ENCODE measurements at regions not wholly inside any gene's neighbourhood (a gene's known extent, or its start where the extent isn't known, plus 50 kb on each side); places are given as distances from the start of the nearest gene placed in this dataset.

DNA sequence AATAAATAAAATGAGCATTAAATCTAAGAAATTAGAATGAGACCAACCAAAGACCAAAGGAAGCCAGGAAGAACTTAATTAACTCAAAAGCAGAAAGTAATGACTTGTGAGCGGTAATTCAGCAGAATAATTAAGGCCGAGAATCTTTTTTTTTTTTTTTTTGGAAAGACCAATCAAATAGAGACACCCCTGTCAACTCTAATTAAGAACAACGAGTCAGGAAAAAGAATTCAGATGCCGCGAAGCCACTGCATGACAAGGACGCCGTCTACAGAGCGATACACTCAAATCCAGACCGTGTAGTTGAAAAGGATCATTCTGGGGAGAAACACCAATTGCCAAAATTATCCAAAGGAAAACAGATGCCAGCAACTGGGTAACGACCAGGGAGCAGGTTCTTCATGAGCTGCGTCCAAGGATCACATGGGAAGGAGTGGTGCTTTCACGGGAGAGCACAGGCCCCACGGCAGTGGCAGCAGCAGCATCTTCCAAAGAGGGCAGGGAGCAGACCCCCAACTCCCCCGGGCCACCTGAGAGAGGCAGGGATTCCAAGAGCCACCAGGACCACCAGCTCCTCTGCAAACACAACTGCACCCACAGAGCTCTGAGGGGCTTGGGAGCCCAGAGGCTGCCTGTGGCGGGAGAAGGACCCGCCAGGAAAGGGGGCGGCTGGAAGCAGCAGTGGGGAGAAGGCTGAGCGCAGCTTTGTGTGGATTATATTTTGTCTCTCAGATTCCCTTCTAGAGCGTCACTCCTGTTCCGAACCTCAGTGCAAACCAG lies 469.8 kb downstream of the BRD1 start:
- Histone ChIP-seq H3K4me3 (ENCODE audit: low read depth in 2 of 2, low read length in 2 of 2) (no peak overlapping the region), H3K27me3 (ENCODE audit: control insufficient read depth, insufficient read depth, low read length) (no peaks in the 10 kb centered on the region; the same call in 1 of the 2 replicates), H3K4me1 (ENCODE audit: control insufficient read depth, insufficient read depth, low read length) (no peaks in the 10 kb centered on the region), H3K36me3 (ENCODE audit: control insufficient read depth, insufficient read depth, low read length) (no peaks in the 10 kb centered on the region; the same call in 1 of the 2 replicates), H3K9me3 (ENCODE audit: control insufficient read depth, insufficient read depth, low read depth, low read length) (no peaks in the 10 kb centered on the region), H3K27ac (ENCODE audit: low read length) (no peak overlapping the region)
- BruUV-seq (replicated peaks), result no TSS peak
- CTCF ChIA-PET, result no interaction called here
- DNase-seq (ENCODE audit: low read depth, low spot score) (no peak), ATAC-seq (no peak)
- intact Hi-C loops (cut with micrococcal nuclease; ENCODE audit: unreplicated experiment) (no loop called here), in situ Hi-C loops (cut with HindIII; ENCODE audit: low pct_unique_long_range_greater_than_20kb, low sequenced_read_pairs) (no loop called here)
- TF ChIP-seq POLR2AphosphoS5 (IDR thresholded peaks at IDR 0.05; ENCODE audit: low read depth, low read length) (no peak), SIN3A (IDR thresholded peaks at IDR 0.05; ENCODE audit: borderline replicate concordance, insufficient read depth, low read depth, low read length) (no peak), CTCF (IDR thresholded peaks at IDR 0.05) (no peak), REST (IDR thresholded peaks at IDR 0.05; ENCODE audit: insufficient read depth in 1 of 2, low read depth in 2 of 2, low read length in 1 of 2) (no peak), TCF7L2 (IDR thresholded peaks at IDR 0.05; ENCODE audit: low read depth, low read length) (no peak)
- POLR2A ChIA-PET, result no interaction called here

DNA sequence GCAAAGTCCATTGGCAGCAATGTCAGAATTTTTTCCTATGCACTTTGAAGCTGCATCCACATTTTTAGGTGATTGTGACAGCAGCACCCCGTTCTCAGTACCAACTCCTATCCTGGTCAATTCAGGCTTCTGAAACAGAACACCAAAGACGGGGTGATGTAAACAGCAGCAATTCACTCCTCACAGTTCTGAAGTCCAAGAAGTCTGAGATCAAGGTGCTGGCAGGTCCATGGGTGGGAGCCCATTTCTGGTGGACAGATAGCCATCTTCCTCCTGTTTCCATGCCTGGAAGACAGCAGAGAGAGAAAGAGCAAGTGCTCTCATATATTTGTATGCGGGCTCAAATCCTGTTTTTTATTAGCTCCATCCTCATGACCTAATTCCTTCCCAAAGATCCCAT lies 471.2 kb downstream of the BRD1 start:
- ATAC-seq, result no peak
- H3K4me3 ChIP-seq (ENCODE audit: low read depth in 2 of 2, low read length in 2 of 2), result no peak overlapping the region
- H3K27me3 ChIP-seq (ENCODE audit: control insufficient read depth, insufficient read depth, low read length), result no peaks in the 10 kb centered on the region; the same call in 1 of the 2 replicates
- ChIA-PET POLR2A (no interaction called here), CTCF (no interaction called here)
- H3K27ac ChIP-seq (ENCODE audit: low read length), result no peak overlapping the region
- H3K36me3 ChIP-seq (ENCODE audit: control insufficient read depth, insufficient read depth, low read length), result no peaks in the 10 kb centered on the region; the same call in 1 of the 2 replicates
- no peak for DNase-seq (ENCODE audit: low read depth, low spot score)
- intact Hi-C loops (cut with micrococcal nuclease; ENCODE audit: unreplicated experiment), result no loop called here
- no peaks in the 10 kb centered on the region for H3K9me3 ChIP-seq (ENCODE audit: control insufficient read depth, insufficient read depth, low read depth, low read length)
- in situ Hi-C loops (cut with HindIII; ENCODE audit: low pct_unique_long_range_greater_than_20kb, low sequenced_read_pairs), result no loop called here
- H3K4me1 ChIP-seq (ENCODE audit: control insufficient read depth, insufficient read depth, low read length), result no peaks in the 10 kb centered on the region
- no peak for TF ChIP-seq CTCF (IDR thresholded peaks at IDR 0.05)
- TF ChIP-seq TCF7L2 (IDR thresholded peaks at IDR 0.05; ENCODE audit: low read depth, low read length), result no peak
- TF ChIP-seq REST (IDR thresholded peaks at IDR 0.05; ENCODE audit: insufficient read depth in 1 of 2, low read depth in 2 of 2, low read length in 1 of 2), result no peak
- TF ChIP-seq POLR2AphosphoS5 (IDR thresholded peaks at IDR 0.05; ENCODE audit: low read depth, low read length), result no peak
- TF ChIP-seq SIN3A (IDR thresholded peaks at IDR 0.05; ENCODE audit: borderline replicate concordance, insufficient read depth, low read depth, low read length), result no peak
- no TSS peak for BruUV-seq (replicated peaks)

Data from Panc1 (cell line).